HepG2 (cell line): ENCODE measurements at regions not wholly inside any gene's neighbourhood (a gene's known extent, or its start where the extent isn't known, plus 50 kb on each side); places are given as distances from the start of the nearest gene placed in this dataset.

Experiments used
- ATAC-seq: fragments of 200-7000 bp; cut with Tn5 transposase; 3 replicates; pipeline ENCODE4 v1.9.1; 2020; ENCODE audit warnings: mild to moderate bottlenecking, moderate library complexity
- BruUV-seq: library from RNA; stranded (reverse); fragments of 400-500 nt; replicated peaks from 2 replicates; lab custom pipeline; 2021; lab: Mats Ljungman, UMichigan
- CTCF ChIA-PET: fragments of 300-600 bp; formaldehyde crosslinking; extraction: SDS; loops from one replicate; lab custom pipeline; 2021; ENCODE audit warnings: low total read pairs, inconsistent platforms, low intra/inter-chr PET ratio; lab: Yijun Ruan, JAX
- POLR2A ChIA-PET: fragments of 350-600 bp; sonication (Branson Sonifier 250); formaldehyde crosslinking; loops from one replicate; lab custom pipeline; 2020; ENCODE audit warnings: antibody characterized with exemption, inconsistent platforms; lab: Yijun Ruan, JAX
- DNase-seq: peaks from one replicate; pipeline ENCODE4 v3.0.0-alpha.2; 2015; ENCODE audit warnings: low spot score
- FAIRE-seq: peaks from 3 replicates; lab custom pipeline; 2011; peaks lifted over from hg19 to GRCh38; lab: Jason Lieb, UNC
- H2AFZ ChIP-seq: one replicate; pipeline ENCODE4 v1.6.1; 2011; ENCODE audit warnings: low read length, inconsistent platforms
- H3K27ac ChIP-seq: fragments of 300-600 bp; 3 replicates; pipeline ENCODE4 v1.8.0; 2011; ENCODE audit warnings: mixed run types, mild to moderate bottlenecking, mixed read lengths, low read length, inconsistent platforms; ENCODE audit not compliant: insufficient read depth; ENCODE audit errors: extremely low read length
- H3K27me3 ChIP-seq, 2 experiments: fragments of 200-600 bp in 1 of 2; 2 replicates in 1 of 2; 3 replicates in 1 of 2; pipeline versions ENCODE4 v1.6.0 to v1.8.0; 2011; ENCODE audit warnings: low read length in 2 of 2, mild to moderate bottlenecking in 2 of 2, moderate library complexity in 2 of 2, inconsistent platforms in 1 of 2; ENCODE audit not compliant: insufficient read depth in 2 of 2, control insufficient read depth in 1 of 2
- H3K36me3 ChIP-seq, 2 experiments: fragments of 200-600 bp in 1 of 2; replicated peaks in 1 of 2; 2 replicates in 1 of 2; 3 replicates in 1 of 2; pipeline versions ENCODE4 v1.5.1 to v1.8.0; 2011; ENCODE audit warnings: low read length in 2 of 2, inconsistent platforms in 1 of 2; ENCODE audit not compliant: insufficient read depth in 2 of 2, control insufficient read depth in 1 of 2
- H3K4me1 ChIP-seq: 2 replicates; pipeline ENCODE4 v1.5.1; 2012; ENCODE audit warnings: low read length, inconsistent platforms; ENCODE audit not compliant: insufficient read depth
- H3K4me2 ChIP-seq: 2 replicates; pipeline ENCODE4 v1.6.0; 2011; ENCODE audit warnings: low read depth, low read length, inconsistent platforms
- H3K4me3 ChIP-seq, 3 experiments: fragments of 200-600 bp in 1 of 3; sonication (generic), shearing (Covaris generic) in 1 of 3; replicated peaks in 1 of 3; 2 replicates each; pipeline ENCODE4 v1.5.1; 2011 to 2016; ENCODE audit warnings: low read length in 3 of 3, inconsistent platforms in 2 of 3, low read depth in 2 of 3, mild to moderate bottlenecking in 2 of 3, control low read depth in 1 of 3, mixed read lengths in 1 of 3; ENCODE audit not compliant: insufficient read depth in 1 of 3
- H3K79me2 ChIP-seq: one replicate; pipeline ENCODE4 v1.6.1; 2011; ENCODE audit warnings: low read length, inconsistent platforms; ENCODE audit not compliant: insufficient read depth
- H3K9ac ChIP-seq: 2 replicates; pipeline ENCODE4 v1.6.0; 2011; ENCODE audit warnings: mild to moderate bottlenecking, low read depth, low read length, inconsistent platforms; ENCODE audit not compliant: insufficient read depth
- H3K9me3 ChIP-seq: 2 replicates; pipeline ENCODE4 v1.5.1; 2012; ENCODE audit warnings: mild to moderate bottlenecking, low read length
- H4K20me1 ChIP-seq: 2 replicates; pipeline ENCODE4 v1.6.0; 2011; ENCODE audit warnings: inconsistent platforms, mild to moderate bottlenecking, low read length, moderate library complexity; ENCODE audit not compliant: insufficient read depth
- CEBPB ChIP-seq: IDR thresholded peaks from 2 replicates; pipeline ENCODE4 v1.6.1; 2011; ENCODE audit warnings: low read depth, low read length, improper control_type of control experiment, borderline replicate concordance
- RAD21 ChIP-seq: fragments of 450-650 bp; formaldehyde crosslinking; IDR thresholded peaks from 2 replicates; pipeline ENCODE4 v1.5.0; 2020; ENCODE audit warnings: mild to moderate bottlenecking
- ZMYM3 ChIP-seq: sonication (generic); formaldehyde crosslinking; IDR thresholded peaks from 2 replicates; pipeline ENCODE4 v1.5.1; 2020; ENCODE audit warnings: mild to moderate bottlenecking, missing genetic modification reagents
- WGBS: methylation state at CpG from one replicate; pipeline ENCODE4 v1.1.6; 2017; ENCODE audit warnings: low lambda C conversion rate; 5-methylcytosine and 5-hydroxymethylcytosine counted together
- in situ Hi-C: cut with HindIII; loops from 2 replicates; pipeline ENCODE4 v1.10.0; 2017; ENCODE audit warnings: low pct_unique_long_range_greater_than_20kb; ENCODE audit not compliant: extremely low pct_ligation_motif_present
- intact Hi-C: fragments of 100-400 bp; cut with micrococcal nuclease; formaldehyde crosslinking; loops from one replicate; pipeline ENCODE4 v1.10.0; 2022; ENCODE audit not compliant: unreplicated experiment

GRCh38 chr21:21731626-21732025 lies 733.4 kb downstream of the NCAM2 start:
- ATAC-seq: no peak
- intact Hi-C loops (no loop called here), in situ Hi-C loops (no loop called here)
- Histone ChIP-seq H3K27me3 (no peaks in the 10 kb centered on the region), H3K79me2 (no peaks in the 10 kb centered on the region), H3K9me3 (peaks cover 75% of the 10 kb centered on the region), H3K4me1 (no peaks in the 10 kb centered on the region), H3K9ac (no peak overlapping the region), H3K4me2 (no peak overlapping the region), H2AFZ (no peak overlapping the region), H3K4me3 (no peak overlapping the region), H3K27ac (no peak overlapping the region), H4K20me1 (no peaks in the 10 kb centered on the region), H3K36me3 (no peaks in the 10 kb centered on the region)
- TF ChIP-seq RAD21 (CRISPR knock-in tag) (no peak), ZMYM3 (CRISPR knock-in tag) (no peak)
- 5% methylated on average over 6 of the region's 6 CpGs for WGBS
- no peak for DNase-seq
- no TSS peak for BruUV-seq
- POLR2A ChIA-PET: no interaction called here
- FAIRE-seq: no peak
- CTCF ChIA-PET: no interaction called here

DNA sequence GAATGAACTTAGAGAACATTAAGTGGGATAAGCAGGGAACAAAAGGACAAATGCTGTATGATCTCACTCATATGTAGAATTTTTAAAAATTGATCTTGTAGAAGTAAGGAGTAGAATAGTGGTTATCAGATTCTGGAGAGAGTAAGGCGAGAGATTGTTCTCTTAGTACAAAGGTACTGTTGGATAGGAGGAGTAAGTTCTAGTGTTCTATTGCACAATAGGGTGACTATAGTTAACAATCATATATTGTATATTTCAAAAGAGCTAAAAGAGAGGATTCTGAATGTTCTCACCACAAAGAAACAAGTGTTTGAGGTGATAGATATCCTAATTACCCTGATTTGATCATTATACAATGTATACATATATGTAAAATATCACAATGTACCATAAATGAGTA lies 735.9 kb downstream of the NCAM2 start:
- FAIRE-seq (no peak), DNase-seq (no peak), ATAC-seq (no peak)
- CTCF ChIA-PET: no interaction called here
- Histone ChIP-seq H2AFZ (no peak overlapping the region), H3K9me3 (peaks cover 87% of the 10 kb centered on the region), H4K20me1 (no peaks in the 10 kb centered on the region), H3K27ac (no peak overlapping the region), H3K4me2 (no peak overlapping the region), H3K4me3 (no peak overlapping the region), H3K79me2 (no peaks in the 10 kb centered on the region), H3K4me1 (no peaks in the 10 kb centered on the region), H3K9ac (no peak overlapping the region), H3K36me3 (no peaks in the 10 kb centered on the region), H3K27me3 (no peaks in the 10 kb centered on the region)
- intact Hi-C loops (no loop called here), in situ Hi-C loops (no loop called here)
- no TSS peak for BruUV-seq
- 3% methylated on average over 1 of the region's 1 CpG for WGBS
- peak; percentile 27; the same call in 1 of the 2 replicates for TF ChIP-seq CEBPB
- no peak for TF ChIP-seq RAD21 (CRISPR knock-in tag)
- TF ChIP-seq, all 625 proteins: peak for 1
- POLR2A ChIA-PET: no interaction called here
